Neural cell (in vitro differentiated cells): ENCODE measurements at regions not wholly inside any gene's neighbourhood (a gene's known extent, or its start where the extent isn't known, plus 50 kb on each side); places are given as distances from the start of the nearest gene placed in this dataset.

Experiments used
- CTCF ChIP-seq: fragments of 450-650 bp; IDR thresholded peaks from 2 replicates; pipeline ENCODE4 v1.5.1; 2014; ENCODE audit warnings: antibody characterized with exemption, mild to moderate bottlenecking, moderate library complexity; ENCODE audit not compliant: poor library complexity, severe bottlenecking
- EP300 ChIP-seq: fragments of 450-650 bp; conservative IDR thresholded peaks from 2 replicates; pipeline ENCODE4 v1.6.1; 2014; ENCODE audit warnings: antibody characterized with exemption, mild to moderate bottlenecking, moderate library complexity; ENCODE audit not compliant: poor library complexity, severe bottlenecking
- EZH2 ChIP-seq: fragments of 200-600, 300-800 bp; shearing (Covaris generic), sonication (generic); IDR thresholded peaks from 2 replicates; pipeline ENCODE4 v1.6.1; 2014; ENCODE audit warnings: antibody characterized with exemption, low read length, borderline replicate concordance, mild to moderate bottlenecking; ENCODE audit not compliant: insufficient read depth, poor library complexity, severe bottlenecking
- POLR2AphosphoS5 ChIP-seq: IDR thresholded peaks from 2 replicates; pipeline ENCODE4 v1.6.1; 2012
- REST ChIP-seq: IDR thresholded peaks from 2 replicates; pipeline ENCODE4 v1.6.1; 2012; ENCODE audit warnings: borderline replicate concordance
- SMC3 ChIP-seq: fragments of 450-650 bp; conservative IDR thresholded peaks from 2 replicates; pipeline ENCODE4 v1.6.1; 2014; ENCODE audit warnings: antibody characterized with exemption, mild to moderate bottlenecking, moderate library complexity; ENCODE audit not compliant: poor library complexity
- TAF1 ChIP-seq: IDR thresholded peaks from 2 replicates; pipeline ENCODE4 v1.6.1; 2012; ENCODE audit warnings: low read depth

- TF ChIP-seq REST (no peak), EZH2 (no peak), CTCF (no peak), SMC3 (no peak), EP300 (no peak), POLR2AphosphoS5 (no peak), TAF1 (no peak)
Measured at GRCh38 chr12:83515306-83516026, 828.8 kb downstream of the TMTC2 start.
